Neural cell (in vitro differentiated cells): ENCODE measurements at regions not wholly inside any gene's neighbourhood (a gene's known extent, or its start where the extent isn't known, plus 50 kb on each side); places are given as distances from the start of the nearest gene placed in this dataset.
A peak's percentile ranks its signal among the peaks of the same experiment; 100 is the strongest.

Experiments
- H2AFZ ChIP-seq: fragments of 200-600, 300-800 bp; sonication (generic), shearing (Covaris generic); 2 replicates; pipeline ENCODE4 v1.6.0; 2014; ENCODE audit warnings: low read depth, mild to moderate bottlenecking, antibody characterized with exemption, low read length, moderate library complexity
- H3F3A ChIP-seq: fragments of 200-600 bp; shearing (Covaris generic); 2 replicates; pipeline ENCODE4 v1.6.1; 2016; ENCODE audit warnings: mild to moderate bottlenecking, moderate library complexity, mixed read lengths, antibody characterized with exemption, low read length; ENCODE audit not compliant: insufficient read depth, poor library complexity, severe bottlenecking
- H3K27ac ChIP-seq: fragments of 200-600, 300-800 bp; sonication (generic), shearing (Covaris generic); 2 replicates; pipeline ENCODE4 v1.5.1; 2014; ENCODE audit warnings: mild to moderate bottlenecking, low read length, moderate library complexity
- H3K27me3 ChIP-seq: fragments of 300-800, 200-600 bp; sonication (generic), shearing (Covaris generic); 2 replicates; pipeline ENCODE4 v1.6.0; 2014; ENCODE audit warnings: mild to moderate bottlenecking, low read depth, low read length, moderate library complexity; ENCODE audit not compliant: insufficient read depth
- H3K36me3 ChIP-seq: fragments of 300-800, 200-600 bp; sonication (generic), shearing (Covaris generic); 2 replicates; pipeline ENCODE4 v1.5.1; 2014; ENCODE audit warnings: mild to moderate bottlenecking, antibody characterized with exemption, low read length, moderate library complexity; ENCODE audit not compliant: insufficient read depth
- H3K4me2 ChIP-seq: fragments of 300-800, 200-600 bp; sonication (generic), shearing (Covaris generic); 2 replicates; pipeline ENCODE4 v1.6.0; 2014; ENCODE audit warnings: mild to moderate bottlenecking, low read length
- H3K4me3 ChIP-seq: fragments of 300-800, 200-600 bp; sonication (generic), shearing (Covaris generic); 2 replicates; pipeline ENCODE4 v1.5.1; 2014; ENCODE audit warnings: mild to moderate bottlenecking, low read length, moderate library complexity
- H3K79me2 ChIP-seq: fragments of 200-600 bp; shearing (Covaris generic); replicated peaks from 2 replicates; pipeline ENCODE4 v1.6.0; 2014; ENCODE audit warnings: mild to moderate bottlenecking, low read length, moderate library complexity; ENCODE audit not compliant: insufficient read depth
- H3K9ac ChIP-seq: fragments of 300-800, 200-600 bp; sonication (generic), shearing (Covaris generic); 2 replicates; pipeline ENCODE4 v1.6.1; 2016; ENCODE audit warnings: mild to moderate bottlenecking, low read length, mixed read lengths
- H3K9me2 ChIP-seq: fragments of 200-600 bp; shearing (Covaris generic); 2 replicates; pipeline ENCODE4 v1.6.1; 2016; ENCODE audit warnings: mild to moderate bottlenecking, low read length, mixed read lengths; ENCODE audit not compliant: insufficient read depth
- H3K9me3 ChIP-seq: fragments of 200-600, 300-800 bp; sonication (generic), shearing (Covaris generic); 2 replicates; pipeline ENCODE4 v1.6.1; 2016; ENCODE audit warnings: mild to moderate bottlenecking, mixed run types, low read length, moderate library complexity, mixed read lengths
- H4K20me1 ChIP-seq: fragments of 200-600 bp; shearing (Covaris generic); 2 replicates; pipeline ENCODE4 v1.6.1; 2016; ENCODE audit warnings: mild to moderate bottlenecking, mixed run types; ENCODE audit not compliant: insufficient read depth
- EP300 ChIP-seq: fragments of 450-650 bp; conservative IDR thresholded peaks from 2 replicates; pipeline ENCODE4 v1.6.1; 2014; ENCODE audit warnings: antibody characterized with exemption, mild to moderate bottlenecking, moderate library complexity; ENCODE audit not compliant: poor library complexity, severe bottlenecking
- EZH2 ChIP-seq: fragments of 200-600, 300-800 bp; shearing (Covaris generic), sonication (generic); IDR thresholded peaks from 2 replicates; pipeline ENCODE4 v1.6.1; 2014; ENCODE audit warnings: antibody characterized with exemption, low read length, borderline replicate concordance, mild to moderate bottlenecking; ENCODE audit not compliant: insufficient read depth, poor library complexity, severe bottlenecking
- MXI1 ChIP-seq: fragments of 450-650 bp; conservative IDR thresholded peaks from 2 replicates; pipeline ENCODE4 v1.6.1; 2014; ENCODE audit warnings: antibody characterized with exemption, mild to moderate bottlenecking; ENCODE audit not compliant: poor library complexity, severe bottlenecking
- POLR2AphosphoS5 ChIP-seq: IDR thresholded peaks from 2 replicates; pipeline ENCODE4 v1.6.1; 2012
- RAD21 ChIP-seq: fragments of 450-650 bp; conservative IDR thresholded peaks from 2 replicates; pipeline ENCODE4 v1.6.1; 2014; ENCODE audit warnings: antibody characterized with exemption, mild to moderate bottlenecking, moderate library complexity
- SMC3 ChIP-seq: fragments of 450-650 bp; conservative IDR thresholded peaks from 2 replicates; pipeline ENCODE4 v1.6.1; 2014; ENCODE audit warnings: antibody characterized with exemption, mild to moderate bottlenecking, moderate library complexity; ENCODE audit not compliant: poor library complexity
- TAF1 ChIP-seq: IDR thresholded peaks from 2 replicates; pipeline ENCODE4 v1.6.1; 2012; ENCODE audit warnings: low read depth
- TF ChIP-seq, protein P1 (sequence below): fragments of 450-650 bp; IDR thresholded peaks from 2 replicates; pipeline ENCODE4 v1.5.1; 2014; ENCODE audit warnings: antibody characterized with exemption, mild to moderate bottlenecking, moderate library complexity; ENCODE audit not compliant: poor library complexity, severe bottlenecking
- TF ChIP-seq, protein P2 (sequence below): IDR thresholded peaks from 2 replicates; pipeline ENCODE4 v1.6.1; 2012; ENCODE audit warnings: borderline replicate concordance

DNA sequence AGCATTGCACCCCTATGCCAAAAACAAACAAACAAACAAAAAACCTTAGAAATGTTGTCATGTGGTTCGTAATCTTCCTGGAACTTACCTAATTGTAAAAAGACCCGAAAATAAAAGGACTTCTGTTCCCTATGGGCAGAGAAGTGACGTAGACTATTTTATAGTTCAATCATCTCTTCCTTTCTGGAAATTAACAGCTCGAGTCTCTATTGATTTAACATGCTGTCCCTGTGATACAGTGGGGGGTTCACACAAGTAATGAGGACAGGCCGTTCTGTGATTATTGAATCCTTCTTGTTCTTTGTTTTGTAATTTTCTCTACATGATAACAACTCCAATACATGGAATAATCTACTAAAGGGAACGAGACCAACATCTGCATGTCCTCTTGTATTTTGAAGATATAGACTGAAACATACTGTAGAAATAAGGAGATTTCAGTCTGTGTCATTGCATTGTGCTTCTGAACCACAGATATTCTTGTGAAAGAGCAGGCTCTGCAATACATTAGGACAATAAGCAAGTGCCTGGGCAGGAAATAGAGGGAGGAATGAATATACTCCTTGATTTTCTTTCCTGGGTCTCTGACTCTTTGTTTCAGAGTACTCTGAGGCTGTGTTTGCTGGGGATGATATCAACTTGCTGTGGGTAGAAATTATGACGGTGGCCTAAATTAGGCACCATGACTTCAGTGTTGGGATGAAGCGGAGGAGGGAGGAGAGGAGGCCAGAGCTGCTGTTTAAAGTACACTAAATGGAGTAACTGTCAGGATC is 65.7 kb upstream of the PPM1B start (continued):
- TF ChIP-seq RAD21, result no peak
- no peak for TF ChIP-seq EP300
- TF ChIP-seq TAF1, result no peak
- TF ChIP-seq MXI1, result no peak

DNA sequence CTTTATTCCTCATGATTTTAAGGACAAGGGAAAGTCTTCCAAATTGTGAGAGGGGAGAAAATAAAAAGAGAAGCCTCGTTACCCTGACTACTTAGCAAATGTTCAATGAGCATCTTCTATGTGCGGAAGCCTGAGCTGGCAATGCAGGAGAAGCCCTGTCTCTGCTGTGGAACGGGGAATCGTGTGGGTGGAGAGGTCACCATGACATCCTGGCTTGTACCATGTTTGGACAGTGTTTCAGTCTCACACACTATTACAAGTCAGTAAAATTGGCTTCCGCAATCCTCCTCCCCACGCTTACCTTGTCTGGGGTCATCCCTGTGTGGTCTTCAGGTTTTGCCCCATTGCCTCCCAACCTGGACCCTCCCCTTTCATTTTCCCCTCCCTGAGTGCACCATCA is 65.0 kb upstream of the PPM1B start:
- H2AFZ ChIP-seq, result no peak overlapping the region

More for the DNA sequence above, 65.0 kb upstream of the PPM1B start:
- no peak overlapping the region for H3K4me3 ChIP-seq
- H3K36me3 ChIP-seq, result no peaks in the 10 kb centered on the region
- peak overlapping the region; percentile 31 for H3K27ac ChIP-seq
- no peak for TF ChIP-seq RAD21
- no peak for TF ChIP-seq SMC3
- TF ChIP-seq, protein P1, sequence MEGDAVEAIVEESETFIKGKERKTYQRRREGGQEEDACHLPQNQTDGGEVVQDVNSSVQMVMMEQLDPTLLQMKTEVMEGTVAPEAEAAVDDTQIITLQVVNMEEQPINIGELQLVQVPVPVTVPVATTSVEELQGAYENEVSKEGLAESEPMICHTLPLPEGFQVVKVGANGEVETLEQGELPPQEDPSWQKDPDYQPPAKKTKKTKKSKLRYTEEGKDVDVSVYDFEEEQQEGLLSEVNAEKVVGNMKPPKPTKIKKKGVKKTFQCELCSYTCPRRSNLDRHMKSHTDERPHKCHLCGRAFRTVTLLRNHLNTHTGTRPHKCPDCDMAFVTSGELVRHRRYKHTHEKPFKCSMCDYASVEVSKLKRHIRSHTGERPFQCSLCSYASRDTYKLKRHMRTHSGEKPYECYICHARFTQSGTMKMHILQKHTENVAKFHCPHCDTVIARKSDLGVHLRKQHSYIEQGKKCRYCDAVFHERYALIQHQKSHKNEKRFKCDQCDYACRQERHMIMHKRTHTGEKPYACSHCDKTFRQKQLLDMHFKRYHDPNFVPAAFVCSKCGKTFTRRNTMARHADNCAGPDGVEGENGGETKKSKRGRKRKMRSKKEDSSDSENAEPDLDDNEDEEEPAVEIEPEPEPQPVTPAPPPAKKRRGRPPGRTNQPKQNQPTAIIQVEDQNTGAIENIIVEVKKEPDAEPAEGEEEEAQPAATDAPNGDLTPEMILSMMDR, result no peak
- no peak for TF ChIP-seq MXI1
- TF ChIP-seq EP300, result no peak
- TF ChIP-seq POLR2AphosphoS5, result no peak
- TF ChIP-seq EZH2, result no peak
- no peak for TF ChIP-seq TAF1
- TF ChIP-seq, protein P2, sequence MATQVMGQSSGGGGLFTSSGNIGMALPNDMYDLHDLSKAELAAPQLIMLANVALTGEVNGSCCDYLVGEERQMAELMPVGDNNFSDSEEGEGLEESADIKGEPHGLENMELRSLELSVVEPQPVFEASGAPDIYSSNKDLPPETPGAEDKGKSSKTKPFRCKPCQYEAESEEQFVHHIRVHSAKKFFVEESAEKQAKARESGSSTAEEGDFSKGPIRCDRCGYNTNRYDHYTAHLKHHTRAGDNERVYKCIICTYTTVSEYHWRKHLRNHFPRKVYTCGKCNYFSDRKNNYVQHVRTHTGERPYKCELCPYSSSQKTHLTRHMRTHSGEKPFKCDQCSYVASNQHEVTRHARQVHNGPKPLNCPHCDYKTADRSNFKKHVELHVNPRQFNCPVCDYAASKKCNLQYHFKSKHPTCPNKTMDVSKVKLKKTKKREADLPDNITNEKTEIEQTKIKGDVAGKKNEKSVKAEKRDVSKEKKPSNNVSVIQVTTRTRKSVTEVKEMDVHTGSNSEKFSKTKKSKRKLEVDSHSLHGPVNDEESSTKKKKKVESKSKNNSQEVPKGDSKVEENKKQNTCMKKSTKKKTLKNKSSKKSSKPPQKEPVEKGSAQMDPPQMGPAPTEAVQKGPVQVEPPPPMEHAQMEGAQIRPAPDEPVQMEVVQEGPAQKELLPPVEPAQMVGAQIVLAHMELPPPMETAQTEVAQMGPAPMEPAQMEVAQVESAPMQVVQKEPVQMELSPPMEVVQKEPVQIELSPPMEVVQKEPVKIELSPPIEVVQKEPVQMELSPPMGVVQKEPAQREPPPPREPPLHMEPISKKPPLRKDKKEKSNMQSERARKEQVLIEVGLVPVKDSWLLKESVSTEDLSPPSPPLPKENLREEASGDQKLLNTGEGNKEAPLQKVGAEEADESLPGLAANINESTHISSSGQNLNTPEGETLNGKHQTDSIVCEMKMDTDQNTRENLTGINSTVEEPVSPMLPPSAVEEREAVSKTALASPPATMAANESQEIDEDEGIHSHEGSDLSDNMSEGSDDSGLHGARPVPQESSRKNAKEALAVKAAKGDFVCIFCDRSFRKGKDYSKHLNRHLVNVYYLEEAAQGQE, result no peak
- no peaks in the 10 kb centered on the region for H3K27me3 ChIP-seq
- H3K9me2 ChIP-seq, result no peaks in the 10 kb centered on the region
- H3K4me2 ChIP-seq, result no peak overlapping the region
- no peaks in the 10 kb centered on the region for H3K9me3 ChIP-seq
- no peaks in the 10 kb centered on the region for H3F3A ChIP-seq
- no peak overlapping the region for H3K9ac ChIP-seq
- no peaks in the 10 kb centered on the region for H3K79me2 ChIP-seq
- no peaks in the 10 kb centered on the region for H4K20me1 ChIP-seq
